Non-pigmented ciliary epithelial cell (primary cell): ENCODE measurements at regions not wholly inside any gene's neighbourhood (a gene's known extent, or its start where the extent isn't known, plus 50 kb on each side); places are given as distances from the start of the nearest gene placed in this dataset.

ENCODE experiments used
- DNase-seq: peaks from one replicate; pipeline ENCODE4 v3.0.0-alpha.2; 2010; ENCODE audit warnings: low read depth

DNA sequence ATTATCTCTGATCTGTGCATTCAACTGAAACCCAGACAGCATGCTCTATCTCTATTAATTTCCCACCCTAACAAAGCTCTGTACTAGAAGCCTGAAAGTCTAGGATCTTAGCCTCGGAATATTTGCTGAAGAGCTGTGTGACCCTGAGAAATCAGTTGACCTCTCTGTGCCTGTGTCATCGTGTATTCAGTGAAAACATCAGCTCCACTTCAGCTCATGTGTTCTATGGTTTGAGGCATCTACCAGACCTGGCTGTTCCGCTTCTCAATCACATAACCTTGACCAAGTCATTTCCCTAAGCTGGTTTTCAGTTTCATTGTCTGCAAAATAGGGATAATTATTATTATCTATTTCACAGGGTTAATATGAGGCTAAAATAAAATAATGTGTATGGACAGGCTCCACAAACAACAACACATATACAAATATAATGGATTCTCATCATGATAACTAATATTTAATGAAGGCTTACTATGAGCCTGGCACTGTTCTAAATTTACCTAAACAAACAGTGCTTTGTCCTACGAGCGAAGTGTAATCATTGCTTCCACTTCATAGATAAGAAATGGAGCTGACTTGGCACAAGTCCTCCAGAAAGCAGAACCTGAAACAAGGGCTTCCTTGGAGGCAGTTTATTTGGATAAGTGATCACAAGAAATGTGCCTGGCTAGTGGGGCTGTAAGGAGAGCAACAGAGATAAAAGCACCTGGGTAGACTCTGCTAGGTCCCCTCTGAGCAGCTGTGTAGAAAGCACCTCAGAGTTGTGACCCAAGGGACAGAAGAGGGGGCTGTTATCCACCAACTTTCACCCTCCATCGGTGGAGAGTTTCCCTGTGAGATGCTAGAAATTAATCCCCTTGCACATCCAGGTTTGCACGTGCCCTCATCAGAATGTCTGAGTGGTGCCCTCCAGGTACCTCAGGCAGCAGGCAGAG, 356.9 kb downstream of the RAB28 start:
- no peak for DNase-seq

- no peak for DNase-seq
These were observed 365.5 kb downstream of the RAB28 start for GRCh38 chr4:13118633-13119032.

GRCh38 chr4:13117185-13117584, 367.0 kb downstream of the RAB28 start:
- no peak for DNase-seq

GRCh38 chr4:13112030-13112429, 372.1 kb downstream of the RAB28 start:
- DNase-seq: no peak

DNA sequence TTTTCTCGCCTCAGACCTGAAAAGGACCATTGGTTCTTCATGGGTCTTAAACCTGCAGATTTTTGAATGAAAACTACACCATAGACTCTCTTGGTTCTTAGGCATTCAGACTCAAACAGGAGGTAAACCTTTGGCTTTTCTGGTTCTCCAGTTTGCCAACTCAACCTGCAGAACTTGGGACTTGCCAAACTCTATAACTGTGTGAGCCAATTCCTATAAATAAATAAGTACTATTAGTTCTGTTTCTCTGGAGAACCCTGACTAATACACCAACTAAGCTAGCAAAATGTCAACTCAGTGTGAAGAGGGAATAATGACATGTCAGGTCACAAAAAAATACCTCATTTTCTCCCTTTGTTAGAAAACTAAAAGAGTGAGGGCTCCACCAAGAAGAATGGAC, 374.6 kb downstream of the RAB28 start:
- DNase-seq: no peak

GRCh38 chr4:13108096-13108495, 376.0 kb downstream of the RAB28 start:
- DNase-seq: no peak

DNA sequence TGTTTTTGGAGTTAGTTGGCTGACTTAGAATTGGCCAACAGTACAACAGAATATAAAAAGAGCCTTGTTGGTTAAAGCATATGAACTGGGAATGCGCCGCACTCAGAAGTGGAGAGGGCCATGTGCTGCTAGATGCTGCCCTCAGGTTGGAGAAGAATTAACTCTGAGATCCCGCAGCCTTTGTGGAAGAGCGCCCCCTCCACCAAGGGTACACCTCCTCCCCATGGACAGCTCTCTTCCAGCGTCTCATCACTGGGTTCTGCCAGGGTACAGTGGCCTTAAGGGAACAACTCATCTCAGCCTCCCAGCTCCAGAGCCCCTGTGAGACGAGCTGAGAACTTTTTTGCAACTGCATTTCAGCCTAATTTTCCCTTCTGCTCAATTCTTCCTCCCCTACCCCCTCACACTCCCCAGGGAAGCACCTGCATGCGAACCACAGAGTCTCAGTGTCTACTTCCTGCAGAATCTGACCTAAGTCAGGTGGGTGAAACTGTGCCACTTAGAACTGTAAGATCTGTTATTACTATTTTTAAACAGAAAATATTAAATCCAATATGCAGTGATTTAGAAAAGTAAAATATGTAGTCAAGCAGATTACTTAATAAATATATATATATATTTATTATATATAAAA, 380.6 kb downstream of the RAB28 start:
- no peak for DNase-seq

GRCh38 chr4:13102092-13102742, 381.9 kb downstream of the RAB28 start:
- DNase-seq: no peak

DNA sequence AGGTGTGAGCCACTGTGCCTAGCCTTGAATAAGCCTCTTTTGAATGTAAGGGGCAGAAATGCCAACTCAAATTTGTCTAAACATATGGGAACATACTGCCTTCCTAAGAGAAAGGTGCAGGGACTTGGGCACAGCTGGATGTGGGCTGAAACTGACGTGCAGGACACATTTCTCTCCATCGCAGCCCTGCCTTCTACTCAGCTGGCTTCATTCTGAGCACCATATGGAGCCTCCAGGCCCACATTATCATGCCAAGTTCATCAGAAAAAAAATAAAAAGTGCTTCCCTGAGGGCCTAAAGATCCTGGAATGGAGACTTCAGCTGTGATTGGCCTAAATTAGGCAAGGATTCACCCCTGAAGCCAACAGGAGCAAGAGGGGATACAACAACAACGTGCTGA, 386.2 kb downstream of the RAB28 start:
- no peak for DNase-seq

GRCh38 chr4:13095722-13096121, 388.4 kb downstream of the RAB28 start:
- no peak for DNase-seq

- no peak for DNase-seq
These were observed 391.0 kb downstream of the RAB28 start for GRCh38 chr4:13093170-13093569.

GRCh38 chr4:13092702-13093101, 391.4 kb downstream of the RAB28 start:
- no peak for DNase-seq

GRCh38 chr4:13089659-13089998, 394.5 kb downstream of the RAB28 start:
- DNase-seq: no peak

- no peak for DNase-seq
These were observed 395.1 kb downstream of the RAB28 start for GRCh38 chr4:13088726-13089658.

DNA sequence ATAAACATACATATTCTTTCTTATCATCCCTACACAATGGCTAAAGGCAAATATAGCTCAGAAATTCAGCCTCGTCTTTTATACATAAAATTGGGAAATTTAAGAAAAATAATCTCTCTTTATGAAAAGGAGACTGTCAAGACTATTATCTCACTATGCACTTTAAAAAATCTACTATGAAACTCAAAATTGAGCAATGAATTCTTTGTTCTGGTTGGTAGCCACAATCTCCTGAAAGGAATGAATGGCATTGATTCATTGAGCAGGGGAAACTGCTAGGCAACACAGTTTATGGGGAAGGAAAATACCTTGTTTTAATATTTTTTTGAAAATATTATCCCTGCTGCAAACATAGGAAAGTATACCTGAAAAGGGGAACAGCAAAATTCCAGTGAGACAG, 397.1 kb downstream of the RAB28 start:
- DNase-seq: no peak

DNA sequence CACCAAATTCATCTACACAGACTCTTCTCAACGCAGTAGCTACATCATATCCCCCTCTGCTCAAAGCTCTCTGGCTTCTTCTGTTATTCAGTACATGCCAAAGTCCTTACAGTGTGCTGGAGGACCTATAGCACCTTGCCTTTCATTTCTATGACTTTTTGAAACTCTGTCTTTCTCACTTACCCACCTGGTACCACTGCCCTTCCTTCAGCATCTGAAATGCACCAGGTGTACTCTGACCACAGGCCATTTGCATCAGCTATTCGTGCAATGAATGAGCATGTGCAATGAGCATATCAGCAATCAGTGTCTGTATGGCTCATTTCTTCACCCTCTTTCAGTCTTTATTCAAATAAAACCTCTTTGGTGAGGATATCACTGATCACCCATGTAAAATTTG, 399.9 kb downstream of the RAB28 start:
- DNase-seq: no peak

DNA sequence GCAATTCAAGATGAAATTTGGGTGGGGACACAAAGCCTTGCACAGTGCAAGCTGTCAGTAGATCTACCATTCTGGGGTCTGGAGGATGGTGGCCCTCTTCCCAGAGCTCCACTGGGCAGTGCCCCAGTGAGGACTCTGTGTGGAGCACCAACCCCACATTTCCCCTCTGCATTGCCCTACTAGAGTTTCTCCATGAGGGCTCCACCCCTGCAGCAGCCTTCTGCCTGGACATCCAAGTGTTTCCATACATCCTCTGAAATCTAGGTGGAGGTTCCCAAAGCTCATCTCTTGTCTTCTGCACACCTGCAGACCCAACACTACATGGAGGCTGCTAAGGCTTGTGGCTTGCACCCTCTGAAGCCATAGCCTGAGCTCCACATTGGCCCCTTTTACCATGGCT, 402.3 kb downstream of the RAB28 start:
- no peak for DNase-seq

DNA sequence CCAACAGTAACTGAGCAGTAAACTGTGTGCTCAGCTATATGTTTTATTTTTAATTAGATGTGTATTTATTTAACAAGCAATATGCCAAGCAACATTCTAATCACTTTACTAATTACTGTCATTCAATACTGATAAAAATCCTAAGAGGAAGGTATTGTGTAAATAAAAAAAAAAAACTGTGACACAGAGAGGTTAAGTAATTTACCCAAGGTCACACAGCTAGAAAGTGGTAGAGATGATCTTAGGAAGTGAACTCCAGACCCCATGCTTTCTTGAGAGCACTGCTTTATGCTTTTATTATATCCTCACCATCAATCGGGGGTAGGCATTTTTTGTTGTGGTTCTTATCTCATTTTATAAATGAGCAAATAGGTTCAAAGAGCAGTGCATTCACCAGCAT, 417.1 kb downstream of the RAB28 start:
- DNase-seq: no peak

GRCh38 chr4:13059019-13059418, 425.1 kb downstream of the RAB28 start:
- DNase-seq: no peak

GRCh38 chr4:13056630-13057189, 427.4 kb downstream of the RAB28 start:
- no peak for DNase-seq

DNA sequence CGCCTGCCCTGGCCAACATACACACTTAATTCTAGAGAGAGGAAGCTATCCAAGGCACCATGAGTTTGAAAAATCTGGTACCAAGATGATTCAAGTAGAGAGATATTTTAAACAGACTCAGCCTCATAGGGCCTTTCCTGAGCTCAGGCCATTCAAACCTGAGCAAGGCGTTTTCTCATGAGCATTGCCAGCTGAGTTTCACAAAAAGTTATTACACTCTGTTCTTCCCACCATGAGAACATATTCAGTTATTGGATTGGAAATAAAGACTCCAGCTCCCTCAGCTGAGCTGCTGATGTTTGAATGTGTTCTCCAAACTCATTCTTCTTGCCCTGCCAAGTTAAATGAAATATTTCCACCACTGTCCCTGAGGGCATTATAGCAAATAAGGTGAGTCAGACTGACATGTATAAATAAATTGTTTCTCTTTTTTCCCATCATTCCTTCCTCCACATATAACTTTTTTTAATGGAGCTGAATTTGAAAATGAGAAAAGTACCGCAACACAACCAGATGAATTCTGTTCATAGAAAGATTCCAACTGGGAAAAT, 429.6 kb downstream of the RAB28 start:
- no peak for DNase-seq
